ENCODE measurements at regions not wholly inside any gene's neighbourhood (a gene's known extent, or its start where the extent isn't known, plus 50 kb on each side); places are given as distances from the start of the nearest gene placed in this dataset.

DNA sequence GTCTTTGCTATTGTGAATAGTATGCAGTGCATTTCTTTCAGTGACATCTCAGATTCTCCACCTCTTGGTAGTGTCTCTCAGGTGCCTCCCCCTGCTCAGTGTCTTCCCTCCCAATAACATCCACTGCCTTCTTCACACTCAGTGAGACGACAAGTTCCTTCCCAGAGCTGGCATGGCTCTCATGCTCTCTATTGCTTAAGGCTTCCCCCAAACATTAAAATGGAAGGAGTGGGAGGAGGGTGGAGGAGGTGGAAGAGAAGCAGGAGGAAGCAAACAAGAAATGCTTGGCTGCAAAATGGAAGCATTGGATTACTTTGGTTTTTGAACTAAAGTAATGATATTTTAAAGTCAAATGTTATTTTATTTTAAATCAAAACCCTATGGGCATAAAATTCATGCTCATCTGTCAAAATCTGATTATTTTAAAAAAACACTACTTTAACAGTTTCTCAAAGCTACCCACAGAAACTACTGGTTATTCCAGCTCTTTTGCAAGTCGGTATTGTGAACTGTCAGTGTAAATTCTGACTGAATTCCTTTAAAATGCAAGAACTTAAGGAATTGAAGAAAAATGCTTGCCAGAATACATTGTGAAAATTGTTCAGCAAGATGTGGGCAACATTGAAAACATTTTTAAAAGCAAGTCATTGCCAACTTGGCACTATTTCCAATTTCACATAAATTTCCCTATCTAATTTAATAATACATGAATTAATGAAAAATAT lies 727.6 kb upstream of the ARGLU1 start:
- no peak overlapping the region for H3K27ac ChIP-seq
- TF ChIP-seq ZFX (IDR thresholded peaks at IDR 0.05): no peak
- TF ChIP-seq, protein P1, sequence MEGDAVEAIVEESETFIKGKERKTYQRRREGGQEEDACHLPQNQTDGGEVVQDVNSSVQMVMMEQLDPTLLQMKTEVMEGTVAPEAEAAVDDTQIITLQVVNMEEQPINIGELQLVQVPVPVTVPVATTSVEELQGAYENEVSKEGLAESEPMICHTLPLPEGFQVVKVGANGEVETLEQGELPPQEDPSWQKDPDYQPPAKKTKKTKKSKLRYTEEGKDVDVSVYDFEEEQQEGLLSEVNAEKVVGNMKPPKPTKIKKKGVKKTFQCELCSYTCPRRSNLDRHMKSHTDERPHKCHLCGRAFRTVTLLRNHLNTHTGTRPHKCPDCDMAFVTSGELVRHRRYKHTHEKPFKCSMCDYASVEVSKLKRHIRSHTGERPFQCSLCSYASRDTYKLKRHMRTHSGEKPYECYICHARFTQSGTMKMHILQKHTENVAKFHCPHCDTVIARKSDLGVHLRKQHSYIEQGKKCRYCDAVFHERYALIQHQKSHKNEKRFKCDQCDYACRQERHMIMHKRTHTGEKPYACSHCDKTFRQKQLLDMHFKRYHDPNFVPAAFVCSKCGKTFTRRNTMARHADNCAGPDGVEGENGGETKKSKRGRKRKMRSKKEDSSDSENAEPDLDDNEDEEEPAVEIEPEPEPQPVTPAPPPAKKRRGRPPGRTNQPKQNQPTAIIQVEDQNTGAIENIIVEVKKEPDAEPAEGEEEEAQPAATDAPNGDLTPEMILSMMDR (conservative IDR thresholded peaks at IDR 0.05): no peak

DNA sequence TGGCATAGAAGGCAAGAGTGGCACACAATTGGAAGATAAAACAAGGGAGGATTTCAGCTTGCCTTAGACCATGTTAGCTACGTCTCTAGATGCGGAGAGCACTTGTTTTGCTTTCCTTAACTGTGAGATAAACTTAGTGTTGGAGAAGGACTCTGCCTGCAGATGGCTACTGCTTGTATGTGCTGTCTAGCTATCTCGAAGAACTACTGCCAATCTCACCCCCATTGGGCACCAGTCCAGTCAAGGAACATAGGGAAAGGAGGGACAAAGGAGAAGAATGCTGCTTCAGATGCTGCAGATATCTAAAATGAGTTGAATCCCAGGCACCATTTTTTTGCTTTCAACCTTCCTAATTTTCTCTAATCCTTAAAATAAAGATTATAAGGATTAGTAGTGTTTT lies 726.0 kb upstream of the ARGLU1 start:
- no peak overlapping the region for H3K27ac ChIP-seq
- TF ChIP-seq ZFX (IDR thresholded peaks at IDR 0.05): no peak
- TF ChIP-seq, protein P1 (conservative IDR thresholded peaks at IDR 0.05): no peak

DNA sequence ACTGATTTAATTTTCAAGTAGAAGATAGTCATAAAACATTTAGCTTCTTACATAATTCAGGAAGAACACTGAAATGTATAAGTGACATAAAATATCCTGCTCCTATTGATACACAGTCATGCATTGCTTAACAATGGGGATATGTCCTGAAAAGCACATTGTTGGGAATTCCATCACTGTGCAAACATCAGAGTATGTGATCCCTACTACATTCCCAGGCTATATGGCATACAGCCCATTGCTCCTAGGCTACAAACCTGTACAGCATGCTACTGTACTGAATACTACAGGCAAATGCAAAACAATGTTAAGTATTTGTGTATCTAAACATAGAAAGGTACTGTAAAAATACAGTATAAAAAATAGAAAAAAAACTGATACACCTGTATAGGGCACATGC lies 723.9 kb upstream of the ARGLU1 start:
- no peak overlapping the region for H3K27ac ChIP-seq
- TF ChIP-seq ZFX (IDR thresholded peaks at IDR 0.05): no peak
- TF ChIP-seq, protein P1 (conservative IDR thresholded peaks at IDR 0.05): no peak

DNA sequence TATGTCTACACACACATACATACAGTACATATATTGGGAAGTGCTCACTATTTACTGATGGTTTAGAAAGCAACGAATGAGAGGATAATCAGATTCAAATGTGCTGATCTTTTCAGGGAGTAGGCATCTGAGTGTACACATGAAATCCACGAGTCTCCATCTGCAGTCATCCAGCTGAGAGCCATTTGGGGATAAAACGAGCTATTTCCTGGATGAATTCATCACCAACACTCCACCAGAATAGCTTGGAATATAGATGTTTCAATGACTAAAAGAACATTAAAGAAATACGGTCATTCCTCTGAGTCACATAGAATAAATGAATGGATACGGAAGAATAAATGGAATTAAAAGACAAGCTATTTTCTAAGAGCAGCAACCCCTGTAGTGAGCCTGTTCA lies 721.6 kb upstream of the ARGLU1 start:
- no peak overlapping the region for H3K27ac ChIP-seq
- TF ChIP-seq, protein P1 (conservative IDR thresholded peaks at IDR 0.05): no peak
- no peak for TF ChIP-seq ZFX (IDR thresholded peaks at IDR 0.05)

DNA sequence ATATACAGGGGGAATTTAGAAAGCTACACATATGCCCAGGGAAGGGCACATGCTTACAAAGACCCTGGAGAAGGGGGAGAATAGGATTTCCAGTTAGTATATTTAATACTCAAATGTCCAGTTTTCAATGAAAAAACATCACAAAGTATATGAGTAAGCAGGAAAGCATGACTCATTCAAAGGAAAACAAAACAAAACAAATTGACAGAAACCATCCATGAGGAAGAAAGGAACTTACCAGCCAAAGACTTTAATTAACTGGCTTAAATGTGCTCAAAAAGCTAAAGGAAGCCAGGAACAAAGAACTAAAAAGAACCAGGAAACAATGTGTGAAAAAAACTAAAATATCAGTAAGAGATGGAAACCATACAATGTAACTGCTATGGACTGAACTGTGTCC lies 716.2 kb upstream of the ARGLU1 start:
- no peak overlapping the region for H3K27ac ChIP-seq
- TF ChIP-seq ZFX (IDR thresholded peaks at IDR 0.05): no peak
- TF ChIP-seq, protein P1 (conservative IDR thresholded peaks at IDR 0.05): no peak

DNA sequence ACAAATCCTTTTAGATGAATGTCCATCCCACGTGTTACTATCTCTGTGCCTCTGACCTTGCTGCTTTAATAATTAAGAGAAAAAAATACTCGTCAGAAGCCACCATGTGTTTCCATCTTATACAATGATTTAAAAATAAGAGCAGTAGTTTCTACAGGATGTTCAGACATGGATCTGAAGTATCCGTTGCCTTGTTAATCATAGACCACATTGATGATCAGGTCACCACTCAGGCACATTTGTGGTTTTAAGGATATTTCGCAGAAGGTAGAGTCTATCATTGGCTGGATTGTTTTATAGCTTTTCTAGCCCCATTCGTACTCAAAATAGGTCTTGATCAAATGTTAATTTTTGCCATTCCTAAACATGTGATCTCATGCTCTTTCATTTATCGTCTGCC lies 710.0 kb upstream of the ARGLU1 start:
- TF ChIP-seq ZFX (IDR thresholded peaks at IDR 0.05): no peak
- TF ChIP-seq, protein P1 (conservative IDR thresholded peaks at IDR 0.05): no peak
- no peak overlapping the region for H3K27ac ChIP-seq

DNA sequence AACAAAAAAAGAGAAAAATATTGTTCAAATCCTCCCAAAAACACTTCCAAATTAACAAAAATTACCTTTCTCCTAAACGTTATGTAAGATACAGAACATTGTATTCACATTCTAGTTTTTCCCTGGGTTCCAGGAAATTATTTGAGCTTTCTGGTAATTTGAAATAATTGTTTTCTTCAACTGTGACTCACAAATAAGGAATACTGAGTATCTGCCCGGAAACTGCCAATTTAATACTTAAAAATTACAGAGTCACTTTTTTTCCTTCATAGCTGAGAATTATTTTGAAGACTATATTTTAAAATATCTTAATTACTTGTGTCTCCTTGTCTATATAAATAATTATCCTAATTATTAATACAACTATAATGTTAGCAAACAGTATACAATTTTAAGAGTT lies 709.0 kb upstream of the ARGLU1 start:
- TF ChIP-seq ZFX (IDR thresholded peaks at IDR 0.05): no peak
- TF ChIP-seq, protein P1 (conservative IDR thresholded peaks at IDR 0.05): no peak
- H3K27ac ChIP-seq: no peak overlapping the region

Data from C4-2B (cell line).